ENCODE measurements at regions not wholly inside any gene's neighbourhood (a gene's known extent, or its start where the extent isn't known, plus 50 kb on each side); places are given as distances from the start of the nearest gene placed in this dataset.
"Not testable (repeated sequence)": the region's sequence is repeated elsewhere in the genome, so short reads cannot be mapped to it uniquely, and the experiment has no call there.

DNA sequence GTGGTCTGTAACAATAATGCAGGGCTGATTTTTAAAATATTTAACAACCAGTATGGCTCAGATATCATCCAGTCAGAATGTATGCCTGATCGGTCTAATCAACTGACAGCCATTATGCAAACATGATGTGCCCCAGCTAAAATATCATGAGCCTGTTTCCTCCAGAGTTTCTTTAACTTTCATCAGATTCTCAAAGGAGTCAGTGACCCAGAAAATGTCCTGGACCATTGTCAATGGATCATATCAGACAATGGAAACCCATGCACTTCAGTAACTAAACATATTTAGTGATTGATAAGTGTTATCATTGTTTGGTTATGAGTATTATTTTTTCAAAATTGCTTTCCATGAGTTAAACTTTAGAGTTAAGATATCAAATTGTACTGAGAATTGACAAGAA, 173.5 kb downstream of the LMBRD1 start:
- no peak for DNase-seq

DNA sequence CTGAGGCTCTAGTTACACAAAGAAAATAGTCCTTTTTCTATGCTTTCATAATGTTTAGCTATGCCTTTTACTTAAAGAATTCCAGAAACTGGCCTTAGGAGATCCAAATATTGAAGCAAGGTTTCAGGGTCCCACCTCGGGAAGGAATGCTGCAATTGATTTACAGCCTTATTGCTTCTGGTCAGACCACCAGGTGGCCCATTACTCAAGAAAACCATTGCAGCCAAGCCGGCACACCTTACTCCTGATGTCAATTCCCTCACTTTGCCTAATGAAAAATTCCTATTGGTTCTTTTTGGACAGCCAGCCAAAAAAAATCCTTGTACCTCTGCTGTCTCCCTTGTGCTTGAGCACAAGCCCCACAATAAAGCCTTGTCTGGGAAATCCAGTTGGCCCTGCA, 173.9 kb downstream of the LMBRD1 start:
- no peak for DNase-seq

DNA sequence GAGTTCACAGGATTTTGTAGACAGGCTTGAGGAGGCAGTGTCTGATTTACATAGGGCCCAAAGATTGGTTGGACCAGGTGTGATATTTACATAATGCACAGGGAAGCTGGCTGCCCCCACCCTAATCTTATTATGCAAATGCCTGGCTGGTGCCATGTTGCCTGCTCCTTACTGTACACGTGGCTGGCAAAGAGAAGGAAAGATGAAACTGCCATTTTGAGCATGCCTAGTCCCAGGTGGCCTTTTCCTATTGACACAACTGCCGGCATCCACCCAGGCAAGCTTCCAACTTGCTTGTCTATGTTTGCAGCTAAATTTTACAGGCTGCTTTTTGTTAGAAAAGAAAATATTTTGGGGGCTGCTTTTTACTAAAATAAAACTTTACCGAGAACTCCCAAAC, 174.6 kb downstream of the LMBRD1 start:
- no peak for DNase-seq

DNA sequence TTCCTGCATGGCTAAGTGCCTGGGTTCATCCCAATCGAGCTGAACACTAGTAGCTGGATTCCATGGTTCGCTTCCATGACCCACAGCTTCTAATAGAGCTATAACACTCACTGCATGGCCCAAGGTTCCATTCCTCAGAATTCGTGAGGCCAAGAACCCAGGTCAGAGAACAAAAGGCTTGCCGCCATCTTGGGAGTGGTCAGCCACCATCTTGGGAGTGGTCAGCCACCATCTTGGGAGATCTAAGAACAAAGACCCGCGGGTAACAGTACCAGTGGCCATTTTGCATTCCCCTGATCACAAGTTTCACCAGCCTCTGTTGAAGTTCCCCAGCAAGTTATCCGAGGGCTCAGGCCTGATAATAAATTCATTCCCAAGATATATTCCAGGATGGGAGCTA, 179.6 kb downstream of the LMBRD1 start:
- no peak for DNase-seq

DNA sequence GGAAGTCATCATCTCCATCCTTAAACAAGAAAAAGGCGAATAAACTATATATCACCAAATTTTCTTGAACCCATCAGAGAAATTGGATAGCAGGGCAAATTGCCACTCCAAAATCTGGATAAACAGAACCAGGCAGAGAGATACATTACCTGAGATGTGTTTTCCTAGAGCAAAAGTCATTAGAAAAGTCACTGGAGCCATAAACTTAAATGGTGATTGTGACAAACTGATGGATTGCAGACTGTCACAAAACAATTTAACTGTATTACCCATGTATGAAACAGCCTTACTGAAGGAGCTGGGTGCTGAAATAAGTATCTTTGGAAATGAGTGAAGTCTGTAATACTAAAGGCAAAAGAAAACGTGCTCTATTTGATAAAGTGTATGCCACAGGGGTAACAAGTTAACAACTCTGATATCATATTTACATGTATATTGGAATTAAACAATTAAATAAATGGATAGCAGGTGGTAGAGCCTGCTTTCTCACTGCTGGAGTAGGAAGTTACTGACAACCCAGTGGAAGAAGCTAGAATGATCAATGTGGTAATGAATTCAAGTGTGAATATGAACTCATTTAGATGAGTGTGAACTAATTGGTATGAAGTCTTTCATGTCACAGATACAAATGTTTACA, 186.9 kb downstream of the LMBRD1 start:
- no peak for DNase-seq

DNA sequence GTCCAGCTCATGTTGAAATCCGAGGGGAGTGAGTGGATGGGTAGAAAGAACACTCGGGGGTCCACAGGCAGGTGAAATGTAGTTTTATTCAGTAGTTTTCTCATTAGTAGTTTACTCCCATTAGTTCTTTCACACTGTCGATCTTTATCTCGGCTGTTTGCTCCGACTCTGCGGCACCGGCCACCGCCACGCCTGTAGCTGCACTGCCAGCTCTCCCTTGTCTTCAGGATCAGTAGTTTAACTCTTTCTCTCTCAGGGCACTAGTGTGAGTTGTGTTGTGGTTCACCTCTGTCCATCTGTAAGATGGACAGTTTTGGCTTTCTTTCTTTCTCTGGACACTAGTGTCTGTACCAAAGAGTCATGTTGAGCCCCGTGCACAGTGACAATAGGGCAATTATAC, 195.7 kb downstream of the LMBRD1 start:
- DNase-seq = no peak

DNA sequence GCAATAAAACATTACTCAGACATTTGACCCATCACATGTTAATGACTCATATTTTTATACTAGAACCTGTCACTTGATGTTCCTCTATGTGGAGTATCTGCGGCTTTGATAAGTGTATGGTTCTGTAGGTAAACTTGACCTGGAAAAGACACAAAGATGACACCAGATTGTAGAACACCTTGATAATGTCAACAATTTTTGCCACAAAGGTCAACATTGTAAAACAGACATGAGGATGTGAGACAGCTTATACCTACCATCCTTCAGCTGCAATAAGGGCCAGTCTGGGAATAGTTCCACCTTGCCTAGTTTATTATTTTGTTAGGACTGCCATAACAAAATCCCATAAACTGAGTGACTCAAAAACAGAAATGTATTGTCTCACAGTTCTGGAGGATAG, 202.4 kb downstream of the LMBRD1 start:
- no peak for DNase-seq

DNA sequence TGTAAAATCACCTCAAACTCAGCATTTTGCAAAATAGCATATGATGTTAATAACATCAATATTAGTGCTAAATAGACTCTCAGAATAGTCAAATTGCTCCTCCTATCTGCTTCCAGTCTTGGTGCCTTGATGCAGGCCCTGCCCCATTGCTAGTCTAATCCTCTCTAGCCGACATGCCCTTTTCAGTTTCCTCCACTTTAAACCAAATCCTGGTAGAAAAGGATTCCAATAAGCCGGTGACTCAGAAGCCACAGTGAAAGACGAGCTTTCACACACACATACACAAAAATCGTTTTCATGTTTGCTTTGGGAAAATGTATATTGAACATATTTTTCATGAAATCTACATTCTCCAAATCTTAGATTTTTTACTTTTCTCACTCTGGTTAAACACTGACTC, 203.1 kb downstream of the LMBRD1 start:
- DNase-seq = no peak

DNA sequence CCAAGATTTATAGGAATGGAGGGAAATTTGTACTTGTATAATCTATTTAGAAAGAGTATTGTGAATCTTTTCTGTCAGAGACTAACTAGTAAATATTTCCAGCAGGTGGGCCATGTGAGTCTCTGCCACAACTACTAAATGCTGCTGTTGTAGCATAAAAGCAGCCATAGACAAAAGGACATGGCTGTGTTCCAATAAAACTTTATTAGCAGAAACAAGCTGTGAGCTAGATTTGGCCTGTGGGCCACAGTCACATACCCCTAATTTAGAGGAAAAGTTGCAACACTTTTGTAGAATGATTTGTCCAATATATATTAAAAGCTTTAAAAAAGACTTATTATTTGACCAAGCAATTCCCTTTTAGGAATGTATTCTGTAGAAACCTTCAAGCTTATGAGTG, 207.2 kb downstream of the LMBRD1 start:
- no peak for DNase-seq

DNA sequence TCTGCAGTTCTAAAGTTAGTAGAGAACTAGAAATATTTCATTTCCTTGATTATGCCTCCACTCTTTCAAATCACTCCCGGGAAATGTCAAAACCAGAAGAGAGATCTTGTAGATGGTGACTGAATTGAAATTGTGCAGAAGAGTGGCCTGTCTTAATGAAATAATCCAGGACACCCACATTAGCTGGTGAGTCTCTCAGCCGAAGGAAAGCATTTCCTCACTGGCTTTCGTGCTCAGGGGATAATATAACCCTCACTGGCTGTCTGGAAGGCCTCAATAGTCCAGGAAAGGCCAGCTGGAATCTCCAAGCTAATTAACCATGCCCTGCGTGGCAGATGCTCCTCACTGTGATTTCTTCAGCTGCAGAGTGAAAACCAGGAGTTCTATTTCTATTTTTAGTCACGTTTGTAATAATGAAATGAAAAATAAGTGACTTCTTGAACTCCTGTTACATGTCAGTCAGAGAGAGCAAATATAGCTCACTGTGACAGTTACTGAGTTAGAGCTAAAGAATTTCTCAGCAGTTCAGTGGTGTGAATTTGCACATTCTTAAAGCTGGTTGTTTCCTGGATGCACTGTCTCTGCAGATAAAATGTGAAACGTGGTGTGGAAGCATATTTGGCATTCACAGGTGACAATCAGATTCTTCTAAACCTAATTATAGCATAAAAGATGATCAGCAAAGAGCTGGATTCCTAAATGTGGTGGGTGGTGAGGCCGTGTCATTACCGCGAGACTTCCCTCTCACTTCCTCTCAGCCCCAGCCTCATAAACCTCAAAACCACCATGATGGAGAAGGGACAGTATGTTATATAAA, 211.7 kb downstream of the LMBRD1 start:
- DNase-seq = peak in 1 of 14 donors; percentile 90

DNA sequence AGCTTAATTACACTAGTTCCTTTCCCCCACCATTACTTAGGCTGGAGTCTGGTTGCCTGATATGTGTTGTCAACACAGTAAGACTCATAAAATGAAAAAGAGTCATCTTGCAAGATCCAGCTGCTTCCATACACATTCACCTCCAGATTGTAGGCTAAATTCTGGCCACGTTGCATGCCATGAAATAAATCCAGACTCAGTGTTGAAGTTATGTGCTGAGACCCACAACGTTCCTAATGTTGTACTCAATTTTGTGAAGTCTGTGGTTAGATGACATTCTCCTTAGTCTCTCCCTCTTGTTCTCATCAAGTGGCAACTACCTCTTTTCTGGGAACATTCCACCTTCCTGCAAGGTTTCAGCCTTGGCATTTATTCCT, 212.3 kb downstream of the LMBRD1 start:
- DNase-seq = no peak

DNA sequence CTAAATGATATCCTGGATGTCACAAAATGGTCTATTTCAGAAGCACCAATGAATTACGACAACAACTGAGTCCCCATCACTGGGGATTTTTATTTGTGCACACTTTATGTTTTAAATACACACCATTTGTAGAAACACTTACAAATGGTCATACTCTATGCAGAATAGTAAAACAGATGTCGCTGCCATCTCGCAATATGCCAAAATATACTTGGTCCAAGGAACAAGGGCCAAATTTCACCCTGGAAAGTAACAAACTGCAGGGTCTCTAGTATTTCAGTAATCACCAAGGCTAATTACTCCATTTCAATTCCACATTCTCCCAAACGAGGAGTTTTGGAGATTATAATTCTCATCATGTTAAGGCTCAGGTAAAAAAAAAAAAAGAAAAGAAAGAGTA, 215.2 kb downstream of the LMBRD1 start:
- peak in 1 of 14 donors; percentile 79 for DNase-seq

DNA sequence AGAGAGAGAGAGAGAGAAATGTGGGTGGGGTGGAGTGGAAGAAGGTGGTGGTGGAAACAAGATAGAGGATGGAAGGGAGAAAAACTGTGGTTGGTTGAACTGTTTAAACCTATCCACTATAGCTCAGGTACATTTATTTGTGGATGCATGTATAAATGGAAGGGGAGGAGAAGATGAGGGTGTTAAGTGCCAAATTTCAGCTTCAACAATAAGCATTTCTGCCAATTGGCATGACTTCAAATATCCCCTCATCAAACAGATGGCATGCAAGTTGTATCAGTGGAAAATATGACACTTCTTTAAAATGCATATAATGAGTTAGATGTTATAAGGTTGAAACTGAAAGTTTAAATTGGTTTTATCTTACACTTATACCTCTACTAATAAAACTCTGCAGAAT, 216.1 kb downstream of the LMBRD1 start:
- DNase-seq = peak in 1 of 14 donors; percentile 74

DNA sequence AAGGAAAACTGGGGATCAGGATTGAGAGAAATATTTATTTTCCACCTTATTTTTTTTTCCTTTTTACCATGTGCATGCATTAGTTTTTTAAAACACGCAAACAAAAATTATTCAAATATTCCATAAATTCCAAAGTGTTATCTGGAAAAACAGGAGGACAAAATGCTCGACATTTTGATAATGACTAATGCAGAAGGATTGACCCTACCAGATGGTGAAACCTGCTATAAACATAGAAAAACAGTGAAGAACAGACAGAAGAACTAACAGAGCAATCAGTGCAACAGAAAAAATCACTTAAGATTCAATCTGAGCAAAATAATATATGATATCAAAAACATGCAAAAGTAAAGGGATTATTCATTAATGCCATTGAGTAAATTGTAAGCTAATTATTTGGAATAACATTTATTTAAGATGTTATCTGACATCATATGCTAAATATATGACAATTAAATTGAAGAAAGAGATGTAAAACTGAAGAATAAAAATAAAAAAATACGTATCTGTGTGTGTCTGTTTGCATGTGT, 218.4 kb downstream of the LMBRD1 start:
- DNase-seq = peak in 1 of 14 donors; percentile 40

DNA sequence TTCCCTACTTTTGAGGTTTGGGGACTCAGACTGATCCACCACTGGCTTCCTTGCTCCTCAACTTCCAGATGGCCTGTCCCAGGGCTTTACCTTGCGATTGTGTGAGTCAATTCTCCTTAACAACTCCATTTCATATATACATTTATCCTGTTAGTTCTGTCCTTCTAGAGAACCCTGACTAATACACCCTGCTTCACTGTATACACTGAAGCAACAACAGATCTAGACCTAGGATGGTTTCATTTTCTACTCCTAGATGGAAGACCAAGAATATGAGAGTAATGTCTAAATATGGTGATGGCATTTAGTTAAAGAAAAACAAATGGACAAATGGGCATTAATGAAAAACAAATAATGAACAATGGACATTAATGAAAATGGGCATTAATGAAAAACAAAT, 225.6 kb downstream of the LMBRD1 start:
- no peak for DNase-seq

DNA sequence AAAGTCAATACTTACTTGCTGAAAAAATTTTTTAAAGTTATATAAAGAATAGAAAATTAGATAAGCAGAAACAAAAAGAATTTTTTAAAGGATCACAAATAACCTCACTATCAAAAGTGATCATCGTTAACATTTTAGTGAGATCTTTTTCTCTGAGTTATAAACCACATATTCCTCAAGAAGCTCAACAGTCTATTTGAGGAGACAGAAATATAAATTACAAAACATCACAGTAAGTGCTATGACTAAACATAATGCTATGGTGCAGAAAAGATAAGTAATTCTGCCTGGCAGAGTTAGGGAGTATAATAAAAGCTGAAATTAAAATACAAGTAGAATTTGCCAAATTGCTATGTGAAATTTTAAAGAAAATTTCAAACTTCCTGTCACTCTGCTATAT, 226.7 kb downstream of the LMBRD1 start:
- no peak for DNase-seq

DNA sequence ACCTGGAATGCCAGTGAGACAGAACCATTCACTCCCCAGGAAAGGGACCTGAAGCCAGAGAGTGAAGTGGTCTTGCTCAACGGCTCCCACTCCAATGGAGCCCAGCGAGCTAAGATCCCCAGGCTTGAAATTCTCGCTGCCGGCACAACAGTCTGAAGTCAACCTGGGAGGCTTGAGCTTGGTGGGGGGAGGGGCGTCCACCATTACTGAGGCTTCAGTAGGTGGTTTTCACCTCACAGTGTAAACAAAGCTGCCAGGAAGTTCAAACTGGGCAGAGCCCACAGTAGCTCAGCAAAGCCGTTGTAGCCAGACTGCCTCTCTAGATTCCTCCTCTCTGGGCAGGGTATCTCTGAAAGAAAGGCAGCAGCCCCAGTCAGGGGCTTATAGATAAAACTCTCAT, 236.2 kb downstream of the LMBRD1 start:
- DNase-seq = not testable (repeated sequence)

DNA sequence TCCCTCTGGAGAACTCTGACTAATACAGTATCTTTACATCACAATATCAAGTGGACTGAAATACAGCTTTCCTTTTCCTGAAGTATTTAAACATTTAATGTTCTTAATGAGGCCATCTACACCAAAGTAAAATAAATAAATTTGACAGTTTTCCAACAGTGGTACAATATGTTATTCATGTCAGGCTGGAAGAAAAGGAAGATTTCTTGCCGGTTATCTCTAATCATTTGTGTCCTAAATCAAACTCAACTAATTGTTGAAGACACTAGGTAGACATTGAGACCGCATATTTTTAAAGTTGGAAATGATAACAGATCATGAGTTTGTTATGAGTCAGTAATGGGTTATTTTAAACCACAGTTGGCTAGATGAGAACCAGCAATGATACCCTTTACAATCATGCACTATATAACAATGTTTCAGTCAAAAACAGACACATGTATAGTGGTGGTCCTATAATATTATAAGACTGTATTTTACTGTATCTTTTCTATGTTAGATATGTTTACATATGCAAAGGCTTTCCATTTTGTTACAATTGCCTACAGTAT, 241.6 kb downstream of the LMBRD1 start:
- no peak for DNase-seq

DNA sequence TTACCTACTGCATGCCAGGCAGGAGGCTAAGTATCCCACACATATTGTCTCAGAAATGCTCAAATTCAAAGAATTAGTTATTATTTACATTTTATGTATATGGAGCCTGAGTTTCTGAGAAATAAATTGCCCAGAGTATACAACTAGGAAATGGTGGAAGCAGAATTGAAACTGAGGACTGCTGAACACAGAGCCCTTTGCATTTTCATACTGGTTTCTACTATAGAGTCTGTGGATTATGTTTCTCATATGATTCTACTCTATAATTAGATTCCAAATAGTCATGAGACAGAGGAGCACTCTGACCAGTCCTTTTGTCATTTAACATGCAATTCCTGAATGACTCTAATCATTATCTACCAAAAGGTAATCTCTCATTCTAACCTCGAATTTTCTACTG, 254.3 kb downstream of the LMBRD1 start:
- no peak for DNase-seq

DNA sequence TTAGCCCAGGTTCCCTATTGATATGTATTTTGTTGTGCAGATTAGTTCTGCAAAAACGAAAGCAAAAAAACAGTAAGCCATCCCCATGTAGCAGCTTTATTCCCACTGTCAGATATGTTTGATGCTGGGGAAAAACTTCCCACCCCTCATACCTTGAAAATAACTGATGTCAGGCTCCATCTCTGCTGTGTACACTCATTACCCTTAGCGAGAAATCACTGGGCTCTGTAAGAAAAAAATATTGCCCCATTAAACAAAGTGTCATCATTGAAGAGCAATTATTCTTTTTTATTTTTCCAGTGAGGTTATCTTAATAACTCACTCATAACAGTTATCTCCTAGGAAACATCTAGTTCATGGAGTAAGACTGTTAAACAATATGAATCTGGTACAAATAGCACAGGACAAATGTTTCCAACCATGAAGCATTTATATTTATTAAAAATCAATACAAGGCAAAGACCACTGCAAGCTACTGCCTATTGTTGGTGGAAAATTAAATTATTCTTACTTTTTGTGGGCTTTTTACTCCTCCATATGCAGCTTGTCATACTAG, 268.8 kb downstream of the LMBRD1 start:
- no peak for DNase-seq

DNA sequence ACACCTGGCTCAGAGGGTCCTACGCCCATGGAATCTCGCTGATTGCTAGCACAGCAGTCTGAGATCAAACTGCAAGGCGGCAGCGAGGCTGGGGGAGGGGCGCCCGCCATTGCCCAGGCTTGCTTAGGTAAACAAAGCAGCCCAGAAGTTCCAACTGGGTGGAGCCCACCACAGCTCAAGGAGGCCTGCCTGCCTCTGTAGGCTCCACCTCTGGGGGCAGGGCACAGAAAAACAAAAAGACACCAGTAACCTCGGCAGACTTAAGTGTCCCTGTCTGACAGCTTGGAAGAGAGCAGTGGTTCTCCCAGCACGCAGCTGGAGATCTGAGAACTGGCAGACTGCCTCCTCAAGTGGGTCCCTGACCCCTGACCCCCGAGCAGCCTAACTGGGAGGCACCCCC, 281.3 kb downstream of the LMBRD1 start:
- DNase-seq = not testable (repeated sequence)

DNA sequence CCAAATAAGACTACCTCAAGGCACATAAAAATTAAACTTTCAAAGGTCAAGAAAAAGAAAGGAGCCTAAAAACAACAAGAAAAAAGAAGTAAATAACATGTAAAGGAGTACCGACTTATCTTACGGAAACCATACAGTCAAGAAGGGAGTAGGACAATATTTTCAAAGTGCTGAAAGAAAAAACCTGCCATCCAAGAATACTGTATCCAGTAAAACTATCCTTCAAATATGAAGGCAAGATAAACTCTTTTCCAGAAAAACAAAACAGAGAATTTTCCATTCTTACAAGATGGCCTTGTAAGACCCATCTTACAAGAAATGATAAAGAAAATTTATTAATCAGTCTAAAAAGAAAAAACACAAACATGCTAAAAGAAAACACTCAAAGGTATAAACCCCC, 302.2 kb downstream of the LMBRD1 start:
- DNase-seq = no peak

DNA sequence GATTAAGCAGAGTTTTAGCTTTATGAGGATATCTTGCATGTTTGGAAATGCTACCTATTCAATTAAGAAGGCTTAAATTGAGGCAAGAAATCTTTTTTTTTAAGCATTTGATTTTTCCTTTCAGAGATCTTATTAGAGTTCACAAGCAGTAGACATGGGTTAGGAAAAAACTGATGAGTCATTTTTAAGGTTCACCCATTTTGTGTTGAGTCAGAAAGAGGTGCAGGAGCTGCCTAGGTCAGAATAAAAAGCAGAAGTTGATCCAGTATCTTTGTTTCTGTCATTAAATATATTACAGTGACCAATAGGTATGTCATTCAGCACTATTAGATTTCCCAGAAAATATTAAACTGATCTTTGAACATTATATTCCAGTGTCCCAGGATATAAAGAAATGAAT, 306.8 kb downstream of the LMBRD1 start:
- no peak for DNase-seq

DNA sequence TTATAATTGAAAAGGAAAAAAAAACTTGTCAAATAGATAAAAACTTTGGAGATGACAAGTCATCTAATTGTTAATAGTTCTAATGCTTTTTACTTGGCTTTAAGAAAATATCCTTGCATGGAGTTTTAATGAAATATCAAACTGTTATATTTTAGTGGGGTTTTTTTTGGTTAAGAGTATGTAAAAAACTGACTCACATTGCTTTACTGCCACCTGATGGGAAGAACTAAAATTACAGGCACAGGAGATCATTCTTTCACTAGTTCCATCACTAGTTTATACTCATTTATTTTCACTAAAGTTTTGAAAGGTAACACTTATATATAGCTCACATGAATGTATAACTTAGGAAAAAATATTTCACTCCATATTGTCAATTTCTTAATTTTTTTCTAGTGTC, 309.1 kb downstream of the LMBRD1 start:
- no peak for DNase-seq

Data from C1 segment of cervical spinal cord (tissue), 14 donors.